Fibroblast of lung (primary cell): ENCODE measurements at regions not wholly inside any gene's neighbourhood (a gene's known extent, or its start where the extent isn't known, plus 50 kb on each side); places are given as distances from the start of the nearest gene placed in this dataset.

ENCODE experiments used
- DNase-seq, 2 donors: peaks; one replicate each; pipeline versions ENCODE4 v3.0.0 to v3.0.0-alpha.2; 2010; ENCODE audit warnings: low read depth in 2 of 2
- H2AFZ ChIP-seq: 2 replicates; pipeline ENCODE4 v1.5.1; 2012; ENCODE audit warnings: low read length, control low read depth, inconsistent platforms
- H3K27ac ChIP-seq: 2 replicates; pipeline ENCODE4 v1.5.1; 2011; ENCODE audit warnings: low read length, control low read depth; ENCODE audit not compliant: insufficient read depth
- H3K27me3 ChIP-seq: 2 replicates; pipeline ENCODE4 v1.5.1; 2011; ENCODE audit warnings: mild to moderate bottlenecking, low read length; ENCODE audit not compliant: control insufficient read depth, insufficient read depth
- H3K36me3 ChIP-seq: 2 replicates; pipeline ENCODE4 v1.5.1; 2011; ENCODE audit warnings: low read length; ENCODE audit not compliant: control insufficient read depth, insufficient read depth
- H3K4me1 ChIP-seq: 2 replicates; pipeline ENCODE4 v1.5.1; 2011; ENCODE audit warnings: low read length; ENCODE audit not compliant: control insufficient read depth, insufficient read depth; ENCODE audit errors: extremely low read depth
- H3K4me2 ChIP-seq: 2 replicates; pipeline ENCODE4 v1.5.1; 2011; ENCODE audit warnings: low read length, control low read depth; ENCODE audit not compliant: insufficient read depth; ENCODE audit errors: extremely low read depth
- H3K4me3 ChIP-seq, 4 experiments: fragments of 200-600 bp in 1 of 4; sonication (generic) in 1 of 4; replicated peaks in 1 of 4; 2 replicates each; pipeline ENCODE4 v1.5.1; 2011 to 2016; ENCODE audit warnings: low read length in 4 of 4, low read depth in 3 of 4, mild to moderate bottlenecking in 3 of 4, control low read depth in 2 of 4, inconsistent platforms in 1 of 4, mixed read lengths in 1 of 4; ENCODE audit not compliant: insufficient read depth in 1 of 4; ENCODE audit errors: control extremely low read depth in 1 of 4
- H3K79me2 ChIP-seq: 2 replicates; pipeline ENCODE4 v1.5.1; 2012; ENCODE audit warnings: mild to moderate bottlenecking, low read length, inconsistent platforms; ENCODE audit not compliant: control insufficient read depth, insufficient read depth
- H3K9ac ChIP-seq: 2 replicates; pipeline ENCODE4 v1.5.1; 2011; ENCODE audit warnings: mild to moderate bottlenecking, low read length, control low read depth; ENCODE audit not compliant: insufficient read depth
- H3K9me3 ChIP-seq: 2 replicates; pipeline ENCODE4 v1.5.1; 2012; ENCODE audit warnings: low read depth, low read length; ENCODE audit not compliant: control insufficient read depth, insufficient read depth
- H4K20me1 ChIP-seq: 2 replicates; pipeline ENCODE4 v1.5.1; 2011; ENCODE audit warnings: low read length; ENCODE audit not compliant: control insufficient read depth, insufficient read depth; ENCODE audit errors: extremely low read depth
- EZH2 ChIP-seq: IDR thresholded peaks from 2 replicates; pipeline ENCODE4 v1.5.1; 2012; ENCODE audit warnings: low read length, control low read depth, mild to moderate bottlenecking; ENCODE audit errors: missing control alignments
- TF ChIP-seq, protein P1 (sequence below), 2 donors: IDR thresholded peaks in 1 of 2; conservative IDR thresholded peaks in 1 of 2; 1 replicate in 1 of 2; 2 replicates in 1 of 2; pipeline ENCODE4 v1.5.1; 2011 to 2012; ENCODE audit warnings: low read length in 2 of 2, control low read depth in 1 of 2, inconsistent platforms in 1 of 2, low read depth in 1 of 2, mild to moderate bottlenecking in 1 of 2

DNA sequence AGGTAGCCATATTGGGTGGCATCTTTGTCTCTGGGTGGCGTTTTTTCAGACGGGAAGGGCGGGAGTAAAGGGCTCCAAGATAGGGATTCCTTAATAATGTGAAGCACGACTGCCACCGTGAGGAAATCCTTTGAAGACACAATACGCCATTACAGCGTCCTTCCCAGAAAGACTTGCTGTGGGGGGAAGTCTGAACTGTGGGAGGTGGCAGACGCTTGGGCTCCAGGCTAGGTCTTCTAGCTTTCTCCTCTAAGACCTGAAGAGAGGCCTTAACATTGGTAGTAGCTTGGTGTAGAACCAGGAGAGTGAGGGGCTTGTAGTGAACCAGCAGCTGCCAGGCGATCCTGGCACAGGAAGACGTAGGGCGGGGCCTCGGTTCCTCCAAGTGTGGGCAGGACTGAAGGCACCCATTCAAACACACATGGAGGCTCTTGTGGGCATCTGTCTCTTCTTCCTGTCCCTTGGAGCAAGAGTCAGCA lies 197.3 kb downstream of the OR13H1 start:
- H3K4me1 ChIP-seq: no peaks in the 10 kb centered on the region
- TF ChIP-seq, protein P1, sequence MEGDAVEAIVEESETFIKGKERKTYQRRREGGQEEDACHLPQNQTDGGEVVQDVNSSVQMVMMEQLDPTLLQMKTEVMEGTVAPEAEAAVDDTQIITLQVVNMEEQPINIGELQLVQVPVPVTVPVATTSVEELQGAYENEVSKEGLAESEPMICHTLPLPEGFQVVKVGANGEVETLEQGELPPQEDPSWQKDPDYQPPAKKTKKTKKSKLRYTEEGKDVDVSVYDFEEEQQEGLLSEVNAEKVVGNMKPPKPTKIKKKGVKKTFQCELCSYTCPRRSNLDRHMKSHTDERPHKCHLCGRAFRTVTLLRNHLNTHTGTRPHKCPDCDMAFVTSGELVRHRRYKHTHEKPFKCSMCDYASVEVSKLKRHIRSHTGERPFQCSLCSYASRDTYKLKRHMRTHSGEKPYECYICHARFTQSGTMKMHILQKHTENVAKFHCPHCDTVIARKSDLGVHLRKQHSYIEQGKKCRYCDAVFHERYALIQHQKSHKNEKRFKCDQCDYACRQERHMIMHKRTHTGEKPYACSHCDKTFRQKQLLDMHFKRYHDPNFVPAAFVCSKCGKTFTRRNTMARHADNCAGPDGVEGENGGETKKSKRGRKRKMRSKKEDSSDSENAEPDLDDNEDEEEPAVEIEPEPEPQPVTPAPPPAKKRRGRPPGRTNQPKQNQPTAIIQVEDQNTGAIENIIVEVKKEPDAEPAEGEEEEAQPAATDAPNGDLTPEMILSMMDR (conservative IDR thresholded peaks at IDR 0.05 in 1 of 2, IDR thresholded peaks at IDR 0.05 in 1 of 2; ENCODE audit: low read depth in 1 of 2, low read length in 2 of 2): no peak
- no peak for TF ChIP-seq EZH2
- peak overlapping the region in 2 of 4 experiments; percentile 17 to 26 for H3K4me3 ChIP-seq

DNA sequence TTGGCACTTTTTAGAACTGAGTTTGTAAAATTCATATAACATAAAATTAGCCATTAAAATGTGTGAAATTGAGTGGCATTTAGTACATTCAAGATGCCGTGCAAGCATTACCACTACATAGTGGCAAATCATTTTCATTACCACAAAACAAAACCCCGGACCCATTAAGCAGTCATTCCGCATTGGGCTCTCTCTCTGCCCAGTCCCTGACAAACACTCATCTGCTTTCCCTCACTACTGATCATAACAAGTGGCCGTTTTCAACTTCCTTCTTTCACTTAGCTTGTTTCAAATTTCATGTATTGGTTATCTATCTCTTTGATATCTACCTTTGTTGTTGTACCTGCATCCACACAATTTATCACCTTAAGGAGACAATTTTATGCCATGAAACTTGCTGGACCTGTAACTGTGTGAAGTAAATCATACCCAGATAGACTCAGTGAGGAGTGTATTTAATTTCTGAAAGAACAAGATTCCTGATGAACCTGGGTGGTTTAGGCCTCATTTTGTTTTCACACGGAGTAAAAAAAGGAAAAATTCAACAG lies 202.1 kb downstream of the OR13H1 start:
- no peak overlapping the region for H3K27ac ChIP-seq
- no peaks in the 10 kb centered on the region for H3K79me2 ChIP-seq
- no peak for DNase-seq
- H3K27me3 ChIP-seq: no peaks in the 10 kb centered on the region
- H3K9me3 ChIP-seq: no peaks in the 10 kb centered on the region
- peak overlapping the region; percentile 71 for H3K4me2 ChIP-seq
- H3K4me1 ChIP-seq: no peaks in the 10 kb centered on the region
- no peaks in the 10 kb centered on the region for H4K20me1 ChIP-seq
- H3K4me3 ChIP-seq: no peak overlapping the region
- H3K36me3 ChIP-seq: no peaks in the 10 kb centered on the region
- H3K9ac ChIP-seq: no peak overlapping the region
- H2AFZ ChIP-seq: no peak overlapping the region
- TF ChIP-seq, protein P1 (conservative IDR thresholded peaks at IDR 0.05 in 1 of 2, IDR thresholded peaks at IDR 0.05 in 1 of 2; ENCODE audit: low read depth in 1 of 2, low read length in 2 of 2): no peak
- TF ChIP-seq EZH2: no peak

More for the DNA sequence above, 197.3 kb downstream of the OR13H1 start:
- Histone ChIP-seq H3K4me2 (peak overlapping the region; percentile 78), H3K9me3 (no peaks in the 10 kb centered on the region), H3K9ac (no peak overlapping the region), H3K36me3 (no peaks in the 10 kb centered on the region), H3K27ac (no peak overlapping the region), H3K27me3 (no peaks in the 10 kb centered on the region), H3K79me2 (no peaks in the 10 kb centered on the region), H4K20me1 (no peaks in the 10 kb centered on the region), H2AFZ (peak overlapping the region; percentile 14)
- DNase-seq: peak in 1 of 2 donors; percentile 64

DNA sequence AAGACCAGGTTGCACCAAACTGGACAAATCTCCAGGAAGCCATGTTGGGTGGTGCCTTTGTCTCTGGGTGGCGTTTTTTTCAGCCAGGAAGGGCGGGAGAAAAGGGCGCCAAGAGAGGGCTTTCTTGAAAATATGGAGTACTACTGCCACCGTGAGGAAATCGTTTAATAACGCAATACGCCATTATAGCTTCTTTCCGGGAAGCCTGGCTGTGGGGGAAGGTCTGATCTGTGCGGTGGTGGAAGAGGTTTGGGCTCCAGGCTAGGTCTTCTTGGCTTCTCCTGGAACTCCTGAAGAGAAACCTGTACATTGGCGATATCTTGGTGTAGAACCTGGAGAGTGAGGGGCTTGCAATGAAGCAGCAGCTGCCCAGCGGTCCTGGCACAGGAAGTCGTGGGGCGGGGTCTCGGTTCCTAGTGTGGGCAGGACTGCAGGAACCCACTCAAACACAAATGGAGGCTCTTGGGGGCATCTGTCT lies 202.7 kb downstream of the OR13H1 start:
- Histone ChIP-seq H3K4me1 (no peaks in the 10 kb centered on the region), H3K36me3 (no peaks in the 10 kb centered on the region), H3K9me3 (no peaks in the 10 kb centered on the region), H3K4me2 (peak overlapping the region; percentile 75), H4K20me1 (no peaks in the 10 kb centered on the region), H2AFZ (peak overlapping the region; percentile 57), H3K27ac (peak overlapping the region; percentile 69), H3K9ac (no peak overlapping the region), H3K79me2 (no peaks in the 10 kb centered on the region), H3K27me3 (no peaks in the 10 kb centered on the region), H3K4me3 (peak overlapping the region in 2 of 4 experiments; percentile 51 to 52)
- peak in 1 of 2 donors; percentile 67 for DNase-seq
- no peak for TF ChIP-seq EZH2
